ENCODE measurements at regions not wholly inside any gene's neighbourhood (a gene's known extent, or its start where the extent isn't known, plus 50 kb on each side); places are given as distances from the start of the nearest gene placed in this dataset.
A peak's percentile ranks its signal among the peaks of the same experiment; 100 is the strongest.
"Not testable (repeated sequence)": the region's sequence is repeated elsewhere in the genome, so short reads cannot be mapped to it uniquely, and the experiment has no call there.

DNA sequence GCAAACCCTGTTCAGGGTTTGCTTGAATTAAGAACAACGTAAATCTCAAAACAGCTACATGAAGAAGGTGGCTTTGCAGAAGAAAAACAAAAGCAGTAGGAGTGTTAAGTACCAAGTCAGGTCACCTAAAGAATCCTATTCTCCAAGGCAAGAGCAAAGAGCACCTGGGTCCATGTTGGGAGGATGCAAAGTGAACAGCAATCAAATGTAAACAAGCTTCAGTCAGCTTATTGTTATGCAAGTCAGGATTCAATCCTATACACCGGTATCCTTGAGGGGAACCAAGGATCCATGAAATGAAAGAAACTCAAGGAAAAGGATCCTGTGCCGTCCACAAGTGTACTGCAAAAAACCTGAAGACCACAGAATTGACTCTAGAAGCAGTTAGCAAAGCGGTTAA is 261.0 kb upstream of the DDX18 start:
- FAIRE-seq = no peak

DNA sequence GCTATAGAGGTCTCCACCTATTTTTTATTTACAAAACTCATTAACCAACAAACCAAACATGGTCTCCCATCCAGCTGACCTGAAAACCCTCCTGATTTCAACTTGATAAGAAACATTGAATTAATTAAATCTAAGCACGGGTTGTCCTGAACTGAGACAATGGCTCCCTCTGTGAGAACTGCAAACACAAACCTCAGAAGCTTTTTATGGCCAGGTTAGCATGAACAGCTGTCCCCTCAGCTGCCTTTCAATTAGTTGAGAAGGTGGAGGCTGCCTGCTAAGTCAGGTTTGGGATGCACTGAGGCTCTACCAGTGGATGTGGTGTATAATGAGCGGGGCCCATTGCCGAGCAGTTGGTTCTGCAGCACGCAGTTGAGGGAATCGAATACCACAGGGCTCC is 258.5 kb upstream of the DDX18 start:
- FAIRE-seq = no peak

DNA sequence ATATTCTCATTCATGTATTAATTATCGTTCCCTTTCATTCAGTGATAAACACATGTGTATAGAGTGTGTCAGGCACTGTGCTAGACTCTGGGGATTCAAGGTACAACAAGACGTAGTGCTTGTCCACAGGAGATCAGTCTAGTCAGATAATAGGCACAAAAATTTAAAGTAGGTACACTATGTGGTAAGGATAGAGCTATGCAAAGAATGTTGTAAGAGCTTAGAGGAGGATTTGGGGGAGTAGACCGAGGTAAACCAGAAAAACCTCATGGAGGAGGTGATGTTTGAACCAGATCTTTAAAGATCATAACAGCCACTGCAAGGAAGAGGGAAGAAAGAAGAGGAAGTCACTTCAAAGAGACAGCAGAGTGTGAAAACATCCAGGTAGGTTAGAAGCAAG is 256.9 kb upstream of the DDX18 start:
- FAIRE-seq = no peak

DNA sequence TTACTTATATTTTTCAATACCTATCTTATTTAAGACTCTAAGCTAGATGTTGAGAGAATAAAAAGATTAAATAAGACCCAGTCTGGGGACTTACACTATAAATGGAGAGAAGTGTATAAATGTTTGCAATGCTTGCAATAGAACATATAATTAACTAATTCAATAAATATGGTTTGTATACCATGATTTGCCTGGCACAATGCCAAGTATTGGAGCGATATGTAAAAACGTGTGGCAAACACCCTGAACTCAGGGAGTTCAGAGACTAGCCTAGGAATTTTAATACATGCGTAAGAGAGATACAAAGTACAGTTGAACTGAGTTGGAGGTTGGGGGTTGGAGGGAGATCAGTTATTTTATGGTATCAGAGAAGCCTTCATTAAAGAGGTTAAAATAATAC is 251.8 kb upstream of the DDX18 start:
- FAIRE-seq = no peak

DNA sequence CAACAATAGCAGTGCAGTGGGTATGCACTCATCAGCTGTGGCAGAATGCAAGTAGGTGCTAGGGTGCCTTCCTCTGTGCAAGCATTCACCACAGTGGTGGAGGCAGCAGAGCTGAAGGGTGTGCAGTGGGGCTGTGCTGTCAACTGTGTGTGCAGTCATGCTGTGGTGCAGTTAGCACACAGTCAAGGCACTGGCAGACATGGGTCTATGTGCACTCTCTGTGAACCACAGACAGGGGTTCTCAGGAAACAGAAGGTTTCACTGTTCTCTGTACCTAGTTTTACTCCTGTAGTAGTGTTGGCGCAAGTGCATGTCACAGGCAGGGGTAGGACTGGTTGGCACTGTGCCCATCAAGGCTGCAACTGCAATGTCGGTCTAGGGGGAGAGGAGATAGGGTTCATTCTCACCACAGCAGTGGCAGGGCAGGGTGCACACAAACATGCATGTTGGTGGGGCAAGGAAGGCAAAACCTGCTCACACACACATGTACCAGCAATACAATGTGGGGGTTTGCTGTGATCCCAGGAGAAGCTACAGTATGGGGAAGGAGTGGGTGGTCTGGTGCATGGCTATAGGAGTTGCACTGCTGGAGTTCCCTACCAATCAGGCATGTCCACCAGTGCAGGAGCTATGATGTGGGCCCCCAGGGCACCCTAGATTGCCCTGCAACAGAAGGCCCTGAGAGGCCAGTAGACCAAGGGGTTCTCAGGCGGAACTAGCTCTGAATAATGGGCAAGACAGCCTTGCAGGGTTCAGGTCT is 242.7 kb upstream of the DDX18 start:
- FAIRE-seq = no peak

DNA sequence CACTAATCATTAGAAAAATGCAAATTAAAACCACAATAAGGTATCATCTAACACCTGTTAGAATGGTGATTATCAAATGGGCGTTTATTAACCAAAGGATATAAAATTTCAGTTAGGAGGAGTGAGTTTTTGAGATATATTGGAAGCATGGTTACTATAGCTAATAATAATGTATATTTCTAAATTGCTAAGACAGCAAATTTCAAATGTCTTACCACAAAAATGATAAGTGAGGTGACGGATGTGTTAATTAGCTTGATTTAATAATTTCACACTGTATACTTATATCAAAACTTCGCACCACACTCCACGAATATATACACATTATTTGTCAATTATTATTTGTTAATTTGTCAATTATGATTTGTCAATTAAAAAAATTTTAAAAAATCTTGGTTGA is 227.2 kb upstream of the DDX18 start:
- FAIRE-seq = peak; percentile 80

DNA sequence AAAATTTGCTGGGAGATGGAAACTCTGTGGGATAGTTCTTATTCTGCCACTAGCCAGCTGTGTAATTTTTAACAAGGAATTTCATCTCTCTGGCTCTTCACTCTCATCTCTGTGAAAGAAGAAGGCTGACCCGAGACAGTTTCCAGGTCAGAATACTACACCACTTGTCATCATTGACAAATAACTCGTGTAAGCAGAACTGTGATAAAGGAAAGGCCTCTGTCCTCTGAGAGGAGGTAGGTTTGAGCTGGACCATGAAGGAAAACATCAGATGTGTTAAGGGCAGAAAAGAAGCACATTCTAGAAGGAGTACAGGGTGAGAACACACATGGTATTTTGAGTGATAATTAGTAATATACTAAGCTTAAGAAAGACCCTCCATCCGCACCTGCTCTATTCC is 211.4 kb upstream of the DDX18 start:
- no peak for FAIRE-seq

DNA sequence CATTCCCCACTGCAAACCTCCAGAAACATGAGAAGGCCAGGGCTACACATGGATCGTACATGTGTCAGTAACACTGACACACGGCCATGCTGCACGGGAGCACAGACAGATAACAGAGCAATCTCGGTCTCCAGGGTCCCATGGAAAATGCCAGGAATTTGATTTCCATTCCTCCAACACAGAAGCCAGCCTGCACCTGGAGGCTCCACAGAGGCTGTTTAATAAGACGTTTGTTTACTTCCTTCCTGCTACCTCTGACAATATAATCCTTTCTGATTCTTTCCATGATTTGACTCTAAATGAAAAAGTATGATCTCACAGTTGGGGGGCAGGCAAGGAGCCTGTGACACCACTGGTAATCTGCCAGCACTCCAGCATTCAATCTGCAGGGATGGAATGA is 210.9 kb upstream of the DDX18 start:
- FAIRE-seq = no peak

DNA sequence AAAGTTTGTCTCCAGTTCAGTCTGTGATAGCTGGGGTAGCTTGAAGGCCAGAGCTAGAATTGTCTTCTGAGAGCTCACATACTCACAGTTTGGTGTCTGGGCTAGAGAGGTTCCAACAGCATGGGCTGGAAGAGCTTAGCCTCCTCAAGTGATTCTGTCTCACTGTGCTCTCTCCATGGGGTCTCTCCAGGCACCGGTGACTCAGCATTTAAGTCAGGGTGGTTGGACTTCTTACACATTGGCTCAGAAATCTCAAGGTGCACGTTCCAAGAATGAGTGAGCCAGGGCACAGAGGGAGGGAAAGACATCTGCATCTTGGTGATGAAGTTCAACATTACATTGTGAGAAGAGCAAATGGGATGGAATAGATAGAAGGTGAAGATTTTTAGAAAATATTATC is 207.3 kb upstream of the DDX18 start:
- no peak for FAIRE-seq

DNA sequence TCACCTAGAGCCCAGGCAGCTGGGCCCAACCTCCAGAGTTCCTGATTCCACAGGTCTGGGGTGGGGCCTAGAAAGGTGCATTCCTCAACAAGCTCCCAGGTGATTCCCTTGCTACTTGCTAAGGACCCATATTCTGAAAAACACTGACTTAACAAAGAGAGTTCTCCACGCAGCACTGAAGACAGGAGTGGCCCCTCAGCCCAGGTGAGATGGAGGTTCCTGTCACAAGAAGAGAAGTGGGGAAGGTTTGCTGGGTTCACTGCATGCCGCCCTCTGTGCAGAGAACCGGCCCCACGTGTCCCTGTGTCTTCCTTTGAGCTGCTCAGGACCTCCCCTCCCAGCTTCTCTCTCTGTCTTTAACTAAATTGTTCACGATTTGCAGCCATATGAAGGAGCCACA is 201.4 kb upstream of the DDX18 start:
- no peak for FAIRE-seq

DNA sequence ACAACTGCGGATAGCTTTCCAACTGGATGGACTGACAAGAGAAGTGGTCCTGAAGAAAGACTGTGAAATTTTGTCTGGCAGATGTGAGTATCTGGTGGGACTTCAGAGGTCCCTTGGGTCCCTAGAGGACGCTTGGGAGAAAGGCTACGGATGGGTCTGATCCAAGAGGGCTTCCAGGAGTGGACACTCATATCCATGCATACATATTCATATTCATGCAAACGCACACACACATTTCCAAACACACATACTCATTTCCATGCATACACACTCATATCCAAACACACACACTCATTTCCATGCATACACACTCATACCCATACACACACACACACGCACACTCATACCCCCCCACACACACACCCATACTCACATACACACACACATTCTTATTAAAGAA is 200.2 kb upstream of the DDX18 start:
- FAIRE-seq = no peak

DNA sequence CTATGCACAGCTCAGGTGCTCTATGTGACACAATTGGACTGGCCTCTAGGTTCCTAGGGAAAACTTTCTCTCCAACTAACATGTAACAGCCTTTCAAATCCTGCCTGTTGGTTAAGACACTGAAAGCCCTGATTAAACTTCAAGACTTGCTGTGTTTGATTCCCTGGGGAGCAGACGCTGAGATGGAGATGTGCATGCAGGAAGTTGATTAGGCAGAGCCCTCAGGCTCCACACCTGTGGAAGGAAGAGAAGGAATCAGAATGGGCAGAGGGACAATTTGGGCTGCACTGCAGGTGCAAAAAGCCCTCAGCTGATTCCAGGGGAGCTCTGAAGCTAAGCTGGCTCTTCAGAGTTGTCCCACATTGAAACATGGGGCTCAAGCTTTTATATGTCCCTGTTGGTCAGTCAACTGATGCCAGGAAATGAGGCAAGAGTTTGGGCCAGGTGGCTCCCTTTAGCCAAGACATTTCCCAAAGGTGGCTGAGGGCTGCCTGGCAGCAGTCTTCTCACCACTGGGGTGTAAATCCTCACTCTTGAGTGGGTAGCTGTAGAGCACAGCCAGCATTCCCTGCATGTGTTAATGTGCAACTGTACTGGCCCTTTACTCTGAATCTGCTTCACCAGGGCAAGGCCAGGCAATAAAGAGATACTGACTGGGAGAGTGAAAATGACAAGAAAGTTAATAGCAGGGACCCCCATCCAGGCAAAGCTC is 199.5 kb upstream of the DDX18 start:
- FAIRE-seq = no peak

DNA sequence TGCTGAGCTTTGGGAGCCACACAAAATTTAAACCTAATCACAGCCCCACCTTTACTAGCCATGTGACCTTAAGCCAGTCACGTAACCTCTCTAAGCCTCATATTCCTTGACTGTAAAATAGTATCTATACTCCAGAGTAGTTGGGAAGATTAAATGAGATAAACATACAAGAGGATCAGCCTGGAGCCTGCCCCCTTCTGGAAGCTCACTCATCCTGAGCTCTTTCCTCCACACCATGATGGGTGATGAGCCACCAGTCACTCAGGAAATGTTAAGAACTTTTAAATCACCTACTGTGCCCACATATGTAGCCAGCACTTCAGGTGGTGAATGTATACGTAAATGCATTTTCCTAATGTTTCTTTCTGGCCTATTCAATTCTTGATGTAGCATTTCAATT is 195.9 kb upstream of the DDX18 start:
- FAIRE-seq = no peak

DNA sequence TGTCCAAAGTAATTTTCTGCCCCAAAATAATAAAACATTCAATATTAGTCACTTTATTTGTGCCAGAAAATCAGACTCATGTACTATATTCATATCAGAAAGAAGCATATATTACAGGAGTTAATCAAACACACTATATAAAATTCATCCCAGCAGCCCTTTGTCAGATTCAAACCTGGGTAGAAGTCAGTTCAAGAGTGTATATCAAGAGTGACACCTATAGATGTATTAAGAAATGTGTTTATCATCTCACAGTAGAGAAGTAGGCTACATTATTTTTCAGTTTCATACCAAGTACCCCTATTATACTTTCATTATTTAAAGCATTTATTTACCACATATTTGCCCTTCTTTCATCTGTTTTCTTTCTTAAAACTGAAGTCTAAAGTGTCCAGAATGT is 193.2 kb upstream of the DDX18 start:
- no peak for FAIRE-seq

DNA sequence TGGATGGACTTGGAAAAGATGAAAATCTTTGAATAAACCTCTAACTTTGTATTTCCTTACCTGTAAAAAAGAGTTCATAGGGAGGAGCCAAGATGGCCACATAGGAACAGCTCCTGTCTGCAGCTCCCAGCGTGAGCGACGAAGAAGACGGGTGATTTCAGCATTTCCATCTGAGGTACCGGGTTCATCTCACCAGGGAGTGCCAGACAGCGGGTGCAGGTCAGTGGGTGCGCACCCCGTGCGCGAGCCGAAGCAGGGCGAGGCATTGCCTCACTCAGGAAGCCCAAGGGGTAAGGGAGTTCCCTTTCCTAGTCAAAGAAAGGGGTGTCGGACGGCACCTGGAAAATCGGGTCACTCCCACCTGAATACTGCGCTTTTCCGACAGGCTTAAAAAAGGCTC is 191.3 kb upstream of the DDX18 start:
- not testable (repeated sequence) for FAIRE-seq

DNA sequence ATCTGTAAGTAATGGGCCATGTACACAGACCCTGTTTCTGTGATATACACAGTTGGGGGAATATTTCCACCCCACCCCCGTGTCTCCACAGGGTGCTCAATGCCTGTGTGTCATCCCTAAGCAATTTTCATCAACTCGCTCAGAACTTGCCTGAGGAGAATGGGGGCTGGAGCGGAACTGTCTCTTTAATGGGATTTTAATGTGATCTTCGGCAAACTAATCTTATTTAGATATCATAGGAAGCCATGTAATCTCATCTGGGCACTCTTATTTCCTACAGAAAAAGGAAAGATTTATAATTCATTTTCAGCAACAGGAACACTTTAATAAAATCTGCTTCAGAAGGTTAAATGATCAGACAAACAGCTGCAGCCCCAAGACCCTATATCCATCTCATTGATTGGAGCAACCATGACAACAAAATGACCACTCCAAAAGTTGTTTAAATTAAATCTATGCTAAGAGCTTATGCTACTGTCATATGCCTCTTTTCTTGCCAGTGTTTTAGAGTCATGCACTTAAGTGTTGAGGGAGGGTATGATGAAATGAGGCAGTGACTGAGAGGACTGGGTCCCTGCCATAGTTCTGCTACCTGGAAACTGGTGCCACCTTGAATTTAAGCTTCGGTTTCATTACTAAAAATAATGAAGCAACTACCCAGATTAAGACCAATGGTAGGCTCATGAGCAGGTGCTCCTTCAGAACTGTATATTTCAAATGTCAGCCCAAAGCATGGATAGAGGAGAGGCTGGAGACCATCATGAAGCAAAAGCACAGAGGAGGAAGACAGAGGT is 183.1 kb upstream of the DDX18 start:
- FAIRE-seq = no peak

DNA sequence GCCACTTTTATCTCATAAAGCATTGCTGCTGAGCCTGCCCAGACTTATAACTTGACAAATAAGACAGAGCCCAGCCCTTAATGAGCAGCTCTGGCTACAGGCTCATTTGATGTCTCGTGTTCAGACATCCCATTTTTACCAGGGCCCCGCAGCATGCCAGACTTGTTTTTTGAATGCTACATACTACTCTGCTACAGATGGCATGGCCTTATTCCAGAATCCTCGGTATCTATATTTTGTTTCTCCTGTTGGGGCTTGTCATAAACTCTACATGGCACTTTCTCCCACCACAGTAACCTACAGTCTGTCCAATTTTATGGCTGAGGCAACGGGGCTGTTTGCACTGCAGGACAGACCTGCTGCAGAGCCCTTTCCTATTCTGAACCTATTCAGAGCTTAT is 179.0 kb upstream of the DDX18 start:
- no peak for FAIRE-seq

DNA sequence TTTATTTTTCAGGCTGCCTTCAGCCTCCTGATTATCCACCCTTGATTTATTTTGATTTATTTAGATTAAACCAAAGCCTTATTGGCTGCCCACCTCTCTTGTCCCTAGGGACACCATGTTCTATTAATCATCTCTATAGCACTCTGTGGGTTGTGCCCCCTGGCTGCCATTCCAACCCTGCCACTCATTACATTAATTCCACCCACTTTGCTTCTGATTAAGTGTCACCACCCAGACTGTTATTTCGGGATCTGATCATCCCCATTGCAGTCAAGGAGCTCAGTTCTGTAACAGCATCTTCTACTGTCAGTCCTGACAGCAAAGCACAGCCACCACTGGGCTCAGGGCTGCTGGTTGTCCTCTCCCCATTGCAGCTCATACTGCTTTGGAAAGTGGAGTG is 175.1 kb upstream of the DDX18 start:
- no peak for FAIRE-seq

DNA sequence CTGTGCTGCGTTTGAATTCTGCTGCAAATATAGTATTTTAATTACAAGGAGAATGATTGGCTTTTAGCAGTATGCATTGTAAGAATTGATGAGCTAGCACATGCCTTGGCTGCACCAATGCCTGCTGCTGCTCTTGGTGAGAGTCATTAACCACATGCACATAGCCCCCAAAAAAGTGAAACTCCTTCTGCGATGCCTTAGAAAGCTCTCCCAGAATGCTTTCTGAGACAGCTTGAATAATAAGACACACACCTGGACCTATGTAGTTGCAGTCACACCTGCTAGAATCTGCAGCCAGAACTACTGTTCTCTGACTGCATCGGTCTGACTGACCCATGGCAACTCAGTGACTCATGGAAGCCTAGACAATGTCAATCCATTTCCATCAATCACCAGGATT is 170.1 kb upstream of the DDX18 start:
- no peak for FAIRE-seq

DNA sequence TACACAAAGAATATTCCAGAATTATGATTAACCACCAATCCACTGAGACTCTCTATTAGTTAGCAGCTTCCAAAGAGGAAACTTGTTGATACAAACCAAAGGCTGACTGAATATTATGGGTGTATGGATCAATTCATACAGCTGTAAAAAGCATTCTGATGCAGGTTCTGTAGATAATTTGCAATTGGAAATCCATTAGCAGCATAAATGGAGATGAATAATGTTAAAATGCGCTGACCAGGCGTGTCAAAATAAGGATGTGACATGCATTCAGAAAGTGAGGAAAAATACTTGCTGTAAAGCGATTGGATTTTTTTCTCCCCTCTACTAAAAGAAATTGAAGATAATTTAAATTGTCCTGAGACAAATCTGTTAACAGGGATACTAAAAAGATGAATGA is 169.0 kb upstream of the DDX18 start:
- no peak for FAIRE-seq

DNA sequence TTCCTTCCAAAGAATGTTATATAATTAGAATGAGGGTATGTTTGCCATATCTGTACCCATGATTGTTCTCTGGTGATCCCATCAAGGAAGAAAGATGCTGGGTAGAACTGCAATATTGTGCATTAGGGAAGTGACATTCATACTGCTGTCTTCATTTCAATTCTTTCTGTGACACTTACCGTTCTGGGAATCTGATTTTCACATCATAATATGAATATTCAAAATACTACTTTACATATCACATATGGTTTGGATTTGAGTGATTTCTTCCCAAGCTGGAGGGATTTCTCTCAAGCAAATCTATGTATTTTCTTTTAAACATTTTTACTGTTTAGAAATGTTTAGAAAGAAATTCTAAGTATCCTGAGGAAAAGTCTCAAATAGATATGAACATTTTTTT is 168.4 kb upstream of the DDX18 start:
- no peak for FAIRE-seq

DNA sequence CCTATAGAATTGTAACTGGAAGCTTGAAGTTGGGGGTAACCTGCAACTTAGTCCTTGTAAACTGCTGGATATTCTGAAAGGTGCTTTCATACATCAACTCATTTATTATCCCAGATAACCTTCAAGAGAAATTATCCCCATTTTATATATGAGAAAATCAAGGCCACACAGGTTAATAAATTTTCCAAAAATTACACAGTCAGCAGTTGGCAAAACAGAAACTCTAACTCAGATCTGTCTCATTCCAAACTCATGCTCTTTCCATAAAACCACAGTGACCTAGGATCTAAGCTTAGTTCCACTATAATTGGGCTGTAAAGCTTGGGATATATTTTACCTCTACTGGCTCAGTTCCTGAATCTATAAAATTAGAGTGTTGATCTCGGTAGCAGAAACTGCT is 167.6 kb upstream of the DDX18 start:
- FAIRE-seq = no peak

DNA sequence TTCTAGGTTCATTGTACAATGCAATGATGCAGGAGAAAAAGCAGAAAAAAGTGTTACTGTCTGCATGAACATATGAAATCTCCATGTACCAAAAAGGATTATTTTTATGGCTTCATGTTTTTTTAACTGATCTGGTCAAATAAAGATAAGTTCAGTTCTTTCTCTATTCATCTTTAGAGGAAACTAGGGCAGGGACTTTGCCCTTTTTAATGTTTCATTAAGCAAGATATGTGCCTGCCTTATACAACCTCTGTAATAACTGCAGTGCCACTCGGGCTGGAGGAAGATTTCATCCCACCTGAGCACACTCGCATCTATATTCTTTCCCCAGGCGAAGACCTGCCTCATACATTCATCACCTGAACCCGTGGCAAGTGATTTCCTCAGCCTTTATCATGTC is 157.9 kb upstream of the DDX18 start:
- FAIRE-seq = no peak

DNA sequence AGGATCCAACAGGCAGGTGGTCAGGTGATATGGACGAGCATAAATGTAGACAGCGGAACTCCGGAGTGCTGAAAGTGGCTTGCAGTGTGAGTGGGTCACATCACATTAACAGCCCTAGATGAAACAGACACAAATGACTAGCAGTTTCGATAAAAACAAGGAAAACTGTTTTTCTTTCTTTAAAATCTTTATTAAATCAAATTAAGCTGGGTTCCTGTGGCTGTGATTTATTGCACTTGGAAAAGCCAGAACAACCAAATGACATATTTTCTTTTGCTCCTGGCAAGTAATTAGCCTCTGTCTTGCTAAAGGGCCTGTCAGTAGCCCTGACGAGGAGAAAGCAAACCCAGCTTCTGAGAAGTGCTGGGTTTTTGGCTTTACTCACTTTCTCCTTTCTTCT is 152.9 kb upstream of the DDX18 start:
- FAIRE-seq = no peak
